Liver (tissue), 8 donors: ENCODE measurements at regions not wholly inside any gene's neighbourhood (a gene's known extent, or its start where the extent isn't known, plus 50 kb on each side); places are given as distances from the start of the nearest gene placed in this dataset.
A peak's percentile ranks its signal among the peaks of the same experiment; 100 is the strongest.

Source experiments
- DNase-seq: peaks from one replicate; pipeline ENCODE4 v3.0.0-alpha.2; 2017; ENCODE audit warnings: low spot score
- H3K27ac ChIP-seq, 2 donors: one replicate each; pipeline ENCODE4 v1.7.0; 2013; ENCODE audit warnings: inconsistent platforms in 2 of 2, low read length in 2 of 2, control low read depth in 1 of 2, low read depth in 1 of 2, mild to moderate bottlenecking in 1 of 2
- H3K27me3 ChIP-seq, 4 donors: one replicate each; pipeline versions ENCODE4 v1.6.1 to v1.7.0; 2013; ENCODE audit warnings: low read length in 3 of 4, inconsistent platforms in 1 of 4, mild to moderate bottlenecking in 1 of 4, moderate library complexity in 1 of 4; ENCODE audit not compliant: control insufficient read depth in 4 of 4, insufficient read depth in 4 of 4
- H3K36me3 ChIP-seq, 4 donors: one replicate each; pipeline versions ENCODE4 v1.6.1 to v1.7.0; 2013; ENCODE audit warnings: low read length in 3 of 4, mild to moderate bottlenecking in 3 of 4, low read depth in 1 of 4, moderate library complexity in 1 of 4; ENCODE audit not compliant: control insufficient read depth in 4 of 4, insufficient read depth in 3 of 4
- H3K4me1 ChIP-seq, 4 donors: one replicate each; pipeline versions ENCODE4 v1.6.1 to v1.7.0; 2013; ENCODE audit warnings: low read length in 3 of 4, mild to moderate bottlenecking in 3 of 4, moderate library complexity in 1 of 4; ENCODE audit not compliant: control insufficient read depth in 4 of 4, insufficient read depth in 4 of 4
- H3K4me3 ChIP-seq, 3 donors: one replicate each; pipeline versions ENCODE4 v1.6.1 to v1.7.0; 2013; ENCODE audit warnings: low read length in 3 of 3, control low read depth in 1 of 3, low read depth in 1 of 3, mild to moderate bottlenecking in 1 of 3
- H3K9ac ChIP-seq, 2 donors: one replicate each; pipeline ENCODE4 v1.7.0; 2013; ENCODE audit warnings: low read length in 2 of 2, mild to moderate bottlenecking in 2 of 2, moderate library complexity in 2 of 2, control low read depth in 1 of 2, low read depth in 1 of 2
- H3K9me3 ChIP-seq, 4 donors: one replicate each; pipeline versions ENCODE4 v1.6.1 to v1.7.0; 2013; ENCODE audit warnings: low read length in 3 of 4; ENCODE audit not compliant: control insufficient read depth in 4 of 4
- EGR1 ChIP-seq, 2 donors: IDR thresholded peaks; 2 replicates each; pipeline ENCODE4 v1.6.1; 2016 to 2018; ENCODE audit warnings: antibody characterized with exemption in 2 of 2, low read depth in 2 of 2
- FOXA1 ChIP-seq: IDR thresholded peaks from 2 replicates; pipeline ENCODE4 v1.6.1; 2016; ENCODE audit warnings: antibody characterized with exemption
- FOXA2 ChIP-seq: IDR thresholded peaks from 2 replicates; pipeline ENCODE4 v1.6.1; 2016; ENCODE audit warnings: antibody characterized with exemption
- GABPA ChIP-seq, 2 donors: IDR thresholded peaks in 1 of 2; conservative IDR thresholded peaks in 1 of 2; 2 replicates each; pipeline ENCODE4 v1.6.1; 2016; ENCODE audit warnings: antibody characterized with exemption in 2 of 2, mild to moderate bottlenecking in 1 of 2, moderate library complexity in 1 of 2
- HNF4A ChIP-seq, 2 donors: conservative IDR thresholded peaks; 2 replicates each; pipeline ENCODE4 v1.6.1; 2016; ENCODE audit warnings: antibody characterized with exemption in 2 of 2, mild to moderate bottlenecking in 2 of 2
- HNF4G ChIP-seq: IDR thresholded peaks from 2 replicates; pipeline ENCODE4 v1.6.1; 2016; ENCODE audit warnings: antibody characterized with exemption
- JUND ChIP-seq, 2 donors: IDR thresholded peaks; 2 replicates each; pipeline ENCODE4 v1.6.1; 2016; ENCODE audit warnings: antibody characterized with exemption in 2 of 2
- NR2F2 ChIP-seq: IDR thresholded peaks from 2 replicates; pipeline ENCODE4 v1.6.1; 2016; ENCODE audit warnings: antibody characterized with exemption
- RAD21 ChIP-seq, 2 donors: IDR thresholded peaks; 2 replicates each; pipeline ENCODE4 v1.6.1; 2016; ENCODE audit warnings: antibody characterized with exemption in 2 of 2, mild to moderate bottlenecking in 2 of 2
- RXRA ChIP-seq, 2 donors: IDR thresholded peaks; 2 replicates each; pipeline ENCODE4 v1.6.1; 2017 to 2018; ENCODE audit warnings: antibody characterized with exemption in 2 of 2, mild to moderate bottlenecking in 1 of 2
- SP1 ChIP-seq: IDR thresholded peaks from 2 replicates; pipeline ENCODE4 v1.6.1; 2018; ENCODE audit warnings: antibody characterized with exemption, mild to moderate bottlenecking
- TAF1 ChIP-seq: conservative IDR thresholded peaks from 2 replicates; pipeline ENCODE4 v1.6.1; 2016; ENCODE audit warnings: antibody characterized with exemption, mild to moderate bottlenecking
- YY1 ChIP-seq: IDR thresholded peaks from 2 replicates; pipeline ENCODE4 v1.6.1; 2016; ENCODE audit warnings: antibody characterized with exemption, mild to moderate bottlenecking
- WGBS: extraction: QIAGEN DNeasy Blood & Tissue Kit; methylation state at CpG from one replicate; pipeline ENCODE4 v1.1.7; 2013; 5-methylcytosine and 5-hydroxymethylcytosine counted together
- TF ChIP-seq, protein P1 (sequence below): IDR thresholded peaks from 2 replicates; pipeline ENCODE4 v1.6.1; 2016; ENCODE audit warnings: antibody characterized with exemption
- TF ChIP-seq, protein P2 (sequence below): fragments of 150-350 bp; IDR thresholded peaks from 2 replicates; pipeline ENCODE4 v1.5.1; 2017; ENCODE audit warnings: improper control_type of control experiment, low read depth, low read length; ENCODE audit not compliant: missing input control
- TF ChIP-seq, protein P3 (sequence below): IDR thresholded peaks from 2 replicates; pipeline ENCODE4 v1.6.1; 2016; ENCODE audit warnings: antibody characterized with exemption
- TF ChIP-seq, protein P4 (sequence below): IDR thresholded peaks from 2 replicates; pipeline ENCODE4 v1.6.1; 2016; ENCODE audit warnings: antibody characterized with exemption
- donor health status: healthy.
- donor health status: healthy.
- donor health status: healthy.
- donor health status: healthy.
- donor health status: healthy.

DNA sequence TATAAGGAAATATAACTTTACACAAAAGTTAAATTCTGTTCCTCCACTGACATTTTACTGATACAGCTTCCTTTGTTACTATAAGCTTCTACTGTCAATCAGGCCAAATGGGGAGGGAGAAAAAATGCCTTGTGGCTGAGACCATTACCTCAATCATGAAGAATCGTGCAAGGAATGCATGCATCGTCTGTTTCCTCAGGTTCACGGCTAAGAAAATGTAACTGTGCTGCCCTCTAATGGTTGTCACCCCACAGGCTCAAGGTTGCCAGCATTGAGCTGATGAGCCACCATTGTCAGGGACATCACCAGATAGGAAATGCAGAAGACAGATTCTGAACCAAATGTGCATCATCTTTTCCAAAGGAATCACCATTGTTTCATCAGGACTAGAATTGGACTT lies 426.9 kb downstream of the CDH2 start:
- H3K4me1 ChIP-seq = peaks cover 0 to 3% (median 0%) of the 10 kb centered on the region in 4 donors
- no peak overlapping the region for H3K9ac ChIP-seq
- no peaks in the 10 kb centered on the region for H3K36me3 ChIP-seq
- H3K27ac ChIP-seq = no peak overlapping the region
- H3K9me3 ChIP-seq = no peaks in the 10 kb centered on the region
- WGBS = under 1% methylated on average over 3 of the region's 3 CpGs
- TF ChIP-seq, protein P1, sequence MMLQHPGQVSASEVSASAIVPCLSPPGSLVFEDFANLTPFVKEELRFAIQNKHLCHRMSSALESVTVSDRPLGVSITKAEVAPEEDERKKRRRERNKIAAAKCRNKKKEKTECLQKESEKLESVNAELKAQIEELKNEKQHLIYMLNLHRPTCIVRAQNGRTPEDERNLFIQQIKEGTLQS = no peak
- TF ChIP-seq YY1 = no peak
- TF ChIP-seq, protein P2, sequence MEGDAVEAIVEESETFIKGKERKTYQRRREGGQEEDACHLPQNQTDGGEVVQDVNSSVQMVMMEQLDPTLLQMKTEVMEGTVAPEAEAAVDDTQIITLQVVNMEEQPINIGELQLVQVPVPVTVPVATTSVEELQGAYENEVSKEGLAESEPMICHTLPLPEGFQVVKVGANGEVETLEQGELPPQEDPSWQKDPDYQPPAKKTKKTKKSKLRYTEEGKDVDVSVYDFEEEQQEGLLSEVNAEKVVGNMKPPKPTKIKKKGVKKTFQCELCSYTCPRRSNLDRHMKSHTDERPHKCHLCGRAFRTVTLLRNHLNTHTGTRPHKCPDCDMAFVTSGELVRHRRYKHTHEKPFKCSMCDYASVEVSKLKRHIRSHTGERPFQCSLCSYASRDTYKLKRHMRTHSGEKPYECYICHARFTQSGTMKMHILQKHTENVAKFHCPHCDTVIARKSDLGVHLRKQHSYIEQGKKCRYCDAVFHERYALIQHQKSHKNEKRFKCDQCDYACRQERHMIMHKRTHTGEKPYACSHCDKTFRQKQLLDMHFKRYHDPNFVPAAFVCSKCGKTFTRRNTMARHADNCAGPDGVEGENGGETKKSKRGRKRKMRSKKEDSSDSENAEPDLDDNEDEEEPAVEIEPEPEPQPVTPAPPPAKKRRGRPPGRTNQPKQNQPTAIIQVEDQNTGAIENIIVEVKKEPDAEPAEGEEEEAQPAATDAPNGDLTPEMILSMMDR = peak; percentile 77
- TF ChIP-seq, protein P3, sequence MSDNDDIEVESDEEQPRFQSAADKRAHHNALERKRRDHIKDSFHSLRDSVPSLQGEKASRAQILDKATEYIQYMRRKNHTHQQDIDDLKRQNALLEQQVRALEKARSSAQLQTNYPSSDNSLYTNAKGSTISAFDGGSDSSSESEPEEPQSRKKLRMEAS = no peak
- peak; percentile 91 to 95 for TF ChIP-seq RAD21 (IDR thresholded peaks at IDR 0.05)
- TF ChIP-seq FOXA2 = no peak
- no peak for TF ChIP-seq HNF4A (conservative IDR thresholded peaks at IDR 0.05)
- no peak overlapping the region for H3K4me3 ChIP-seq
- H3K27me3 ChIP-seq = no peaks in the 10 kb centered on the region
- DNase-seq = peak; percentile 38

DNA sequence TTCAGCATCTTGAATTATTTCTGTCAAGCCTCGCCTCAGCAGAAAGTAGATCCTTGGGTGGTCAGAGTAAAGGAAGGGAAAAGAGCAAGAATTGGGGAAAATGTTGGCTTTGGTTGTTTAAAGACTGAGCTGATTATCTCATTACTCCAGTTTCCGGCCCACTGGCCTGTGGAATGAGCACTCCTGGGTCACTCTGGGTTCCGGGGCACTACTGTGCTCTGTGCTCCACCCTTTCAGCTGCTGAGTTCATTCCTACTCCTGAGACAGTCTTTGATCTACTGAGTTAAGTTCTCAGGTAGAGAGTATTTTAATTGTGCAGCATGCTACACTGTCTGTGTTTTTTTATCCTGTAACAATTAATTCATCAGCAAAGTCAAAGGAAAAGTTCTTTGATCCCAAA lies 427.7 kb downstream of the CDH2 start:
- 75% methylated on average over 3 of the region's 3 CpGs for WGBS
- DNase-seq = no peak
- H3K36me3 ChIP-seq = no peaks in the 10 kb centered on the region
- no peak overlapping the region for H3K27ac ChIP-seq
- no peaks in the 10 kb centered on the region for H3K27me3 ChIP-seq
- peaks cover 0 to 3% (median 0%) of the 10 kb centered on the region in 4 donors for H3K4me1 ChIP-seq
- H3K9me3 ChIP-seq = no peaks in the 10 kb centered on the region
- no peak overlapping the region for H3K9ac ChIP-seq
- H3K4me3 ChIP-seq = no peak overlapping the region
- no peak for TF ChIP-seq GABPA (IDR thresholded peaks at IDR 0.05 in 1 of 2, conservative IDR thresholded peaks at IDR 0.05 in 1 of 2)
- TF ChIP-seq, protein P1 = no peak
- no peak for TF ChIP-seq RAD21 (IDR thresholded peaks at IDR 0.05)
- no peak for TF ChIP-seq SP1
- no peak for TF ChIP-seq NR2F2
- TF ChIP-seq HNF4A (conservative IDR thresholded peaks at IDR 0.05) = no peak
- TF ChIP-seq EGR1 (IDR thresholded peaks at IDR 0.05; ENCODE audit: low read depth in 2 of 2) = no peak
- TF ChIP-seq, protein P4, sequence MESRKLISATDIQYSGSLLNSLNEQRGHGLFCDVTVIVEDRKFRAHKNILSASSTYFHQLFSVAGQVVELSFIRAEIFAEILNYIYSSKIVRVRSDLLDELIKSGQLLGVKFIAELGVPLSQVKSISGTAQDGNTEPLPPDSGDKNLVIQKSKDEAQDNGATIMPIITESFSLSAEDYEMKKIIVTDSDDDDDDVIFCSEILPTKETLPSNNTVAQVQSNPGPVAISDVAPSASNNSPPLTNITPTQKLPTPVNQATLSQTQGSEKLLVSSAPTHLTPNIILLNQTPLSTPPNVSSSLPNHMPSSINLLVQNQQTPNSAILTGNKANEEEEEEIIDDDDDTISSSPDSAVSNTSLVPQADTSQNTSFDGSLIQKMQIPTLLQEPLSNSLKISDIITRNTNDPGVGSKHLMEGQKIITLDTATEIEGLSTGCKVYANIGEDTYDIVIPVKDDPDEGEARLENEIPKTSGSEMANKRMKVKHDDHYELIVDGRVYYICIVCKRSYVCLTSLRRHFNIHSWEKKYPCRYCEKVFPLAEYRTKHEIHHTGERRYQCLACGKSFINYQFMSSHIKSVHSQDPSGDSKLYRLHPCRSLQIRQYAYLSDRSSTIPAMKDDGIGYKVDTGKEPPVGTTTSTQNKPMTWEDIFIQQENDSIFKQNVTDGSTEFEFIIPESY = no peak
- TF ChIP-seq FOXA2 = no peak
- TF ChIP-seq, protein P3 = no peak
- TF ChIP-seq, protein P2 = no peak
- TF ChIP-seq HNF4G = no peak
- no peak for TF ChIP-seq JUND (IDR thresholded peaks at IDR 0.05)
- no peak for TF ChIP-seq FOXA1
- no peak for TF ChIP-seq TAF1
- TF ChIP-seq RXRA (IDR thresholded peaks at IDR 0.05) = no peak
